WERI-Rb-1 (cell line): ENCODE measurements at regions not wholly inside any gene's neighbourhood (a gene's known extent, or its start where the extent isn't known, plus 50 kb on each side); places are given as distances from the start of the nearest gene placed in this dataset.
"Not testable (repeated sequence)": the region's sequence is repeated elsewhere in the genome, so short reads cannot be mapped to it uniquely, and the experiment has no call there.

Experiments
- DNase-seq: peaks from one replicate; pipeline ENCODE4 v3.0.0-alpha.2; 2020
- H3K27ac ChIP-seq: fragments of 250-450 bp; sonication (Bioruptor Pico); 2 replicates; pipeline ENCODE4 v1.5.1; 2020; ENCODE audit warnings: mild to moderate bottlenecking, moderate library complexity
- H3K27me3 ChIP-seq: fragments of 250-450 bp; sonication (Bioruptor Pico); 2 replicates; pipeline ENCODE4 v1.5.1; 2021; ENCODE audit warnings: mild to moderate bottlenecking, low read depth, moderate library complexity; ENCODE audit not compliant: insufficient read depth, severe bottlenecking
- H3K36me3 ChIP-seq: fragments of 250-450 bp; sonication (Bioruptor Pico); 2 replicates; pipeline ENCODE4 v1.5.1; 2020; ENCODE audit warnings: mild to moderate bottlenecking, moderate library complexity
- H3K4me3 ChIP-seq: 2 replicates; pipeline ENCODE4 v1.5.1; 2011; ENCODE audit warnings: low read depth, mild to moderate bottlenecking, control low read depth, low read length
- H3K9me3 ChIP-seq: fragments of 250-450 bp; sonication (Bioruptor Pico); 2 replicates; pipeline ENCODE4 v1.5.1; 2021; ENCODE audit warnings: mild to moderate bottlenecking, moderate library complexity; ENCODE audit not compliant: severe bottlenecking
- TF ChIP-seq, protein P1 (sequence below): IDR thresholded peaks from 2 replicates; pipeline ENCODE4 v1.5.1; 2011; ENCODE audit warnings: low read depth, mild to moderate bottlenecking, control low read depth, inconsistent platforms, low read length

DNA sequence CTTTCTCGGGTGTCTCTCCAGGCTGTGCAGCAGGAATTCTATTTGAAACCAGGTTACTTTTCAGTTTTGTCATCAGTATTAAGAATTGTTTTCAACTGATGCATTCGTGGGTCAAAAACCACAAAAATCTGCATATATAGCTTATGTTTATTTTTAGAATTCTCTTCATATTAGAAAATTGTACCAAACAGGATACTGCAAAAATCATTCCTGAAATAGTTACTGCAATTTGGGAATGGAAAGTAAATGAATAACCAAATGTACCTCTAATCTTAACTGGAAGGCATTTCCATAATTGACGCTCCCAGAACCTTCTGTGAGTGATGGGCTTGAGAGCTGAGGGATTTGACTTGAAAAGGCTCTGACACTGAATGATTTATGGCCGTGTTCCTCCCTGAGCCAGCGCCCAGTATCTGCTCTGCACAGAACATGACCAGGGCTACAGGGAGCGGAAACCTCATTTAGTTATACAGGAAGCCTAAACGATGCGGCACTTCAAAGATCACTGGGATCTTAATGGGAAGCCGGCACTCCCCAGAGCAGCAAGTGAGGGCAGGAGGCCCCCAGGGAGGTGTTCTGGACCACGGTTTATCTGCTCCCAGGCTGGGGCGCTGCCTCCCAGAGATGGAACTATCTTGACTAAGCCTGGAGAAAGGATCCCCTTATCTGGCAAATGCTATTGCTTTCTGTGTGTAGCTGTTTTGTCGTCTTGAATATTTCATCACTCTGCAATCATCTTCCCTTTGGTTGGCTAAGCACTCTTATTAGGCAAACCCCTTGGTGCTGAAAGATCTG, 446.0 kb downstream of the QKI start:
- Histone ChIP-seq H3K9me3 (no peaks in the 10 kb centered on the region), H3K27ac (no peak overlapping the region), H3K36me3 (no peaks in the 10 kb centered on the region), H3K4me3 (no peak overlapping the region), H3K27me3 (no peaks in the 10 kb centered on the region)
- peak; percentile 20 for DNase-seq
- TF ChIP-seq, protein P1, sequence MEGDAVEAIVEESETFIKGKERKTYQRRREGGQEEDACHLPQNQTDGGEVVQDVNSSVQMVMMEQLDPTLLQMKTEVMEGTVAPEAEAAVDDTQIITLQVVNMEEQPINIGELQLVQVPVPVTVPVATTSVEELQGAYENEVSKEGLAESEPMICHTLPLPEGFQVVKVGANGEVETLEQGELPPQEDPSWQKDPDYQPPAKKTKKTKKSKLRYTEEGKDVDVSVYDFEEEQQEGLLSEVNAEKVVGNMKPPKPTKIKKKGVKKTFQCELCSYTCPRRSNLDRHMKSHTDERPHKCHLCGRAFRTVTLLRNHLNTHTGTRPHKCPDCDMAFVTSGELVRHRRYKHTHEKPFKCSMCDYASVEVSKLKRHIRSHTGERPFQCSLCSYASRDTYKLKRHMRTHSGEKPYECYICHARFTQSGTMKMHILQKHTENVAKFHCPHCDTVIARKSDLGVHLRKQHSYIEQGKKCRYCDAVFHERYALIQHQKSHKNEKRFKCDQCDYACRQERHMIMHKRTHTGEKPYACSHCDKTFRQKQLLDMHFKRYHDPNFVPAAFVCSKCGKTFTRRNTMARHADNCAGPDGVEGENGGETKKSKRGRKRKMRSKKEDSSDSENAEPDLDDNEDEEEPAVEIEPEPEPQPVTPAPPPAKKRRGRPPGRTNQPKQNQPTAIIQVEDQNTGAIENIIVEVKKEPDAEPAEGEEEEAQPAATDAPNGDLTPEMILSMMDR = no peak

DNA sequence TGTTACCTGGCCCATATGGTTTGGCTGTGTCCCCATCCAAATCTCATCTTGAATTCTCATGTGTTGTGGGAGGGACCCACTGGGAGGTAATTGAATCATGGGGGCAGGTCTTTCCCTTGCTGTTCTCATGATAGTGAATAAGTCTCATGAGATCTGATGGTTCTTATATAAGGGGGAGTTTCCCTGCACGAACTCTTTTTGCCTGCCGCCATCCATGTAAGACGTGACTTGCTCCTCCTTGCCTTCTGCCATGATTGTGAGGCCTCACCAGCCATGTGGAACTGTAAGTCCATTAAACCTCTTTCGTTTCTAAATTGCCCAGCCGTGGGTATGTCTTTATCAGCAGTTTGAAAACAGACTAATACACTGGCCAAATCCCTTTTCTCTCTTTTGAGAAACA, 444.4 kb downstream of the QKI start:
- H3K4me3 ChIP-seq, H3K27ac ChIP-seq, DNase-seq, H3K9me3 ChIP-seq, H3K27me3 ChIP-seq, H3K36me3 ChIP-seq: not testable (repeated sequence)

DNA sequence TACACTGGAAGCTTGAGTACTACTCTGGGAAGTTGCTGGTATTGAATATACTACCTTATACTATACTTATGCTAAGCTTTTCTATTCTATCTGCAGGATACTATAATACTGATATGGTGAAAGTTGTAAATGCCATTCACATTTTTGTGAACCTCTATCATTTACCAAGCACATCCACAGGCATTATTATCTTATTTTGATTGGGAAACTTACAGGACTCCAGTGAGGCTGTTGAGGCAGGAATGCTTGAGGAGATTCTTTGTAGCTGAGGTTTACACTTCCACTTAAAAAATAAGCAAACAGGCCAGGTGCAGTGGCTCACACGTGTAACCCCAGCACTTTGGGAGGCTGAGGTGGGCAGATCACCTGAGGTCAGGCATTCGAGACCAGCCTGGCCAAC, 442.9 kb downstream of the QKI start:
- no peaks in the 10 kb centered on the region for H3K36me3 ChIP-seq
- no peak for DNase-seq
- no peak overlapping the region for H3K27ac ChIP-seq
- H3K4me3 ChIP-seq = no peak overlapping the region
- TF ChIP-seq, protein P1 = no peak
- no peaks in the 10 kb centered on the region for H3K9me3 ChIP-seq
- no peaks in the 10 kb centered on the region for H3K27me3 ChIP-seq

DNA sequence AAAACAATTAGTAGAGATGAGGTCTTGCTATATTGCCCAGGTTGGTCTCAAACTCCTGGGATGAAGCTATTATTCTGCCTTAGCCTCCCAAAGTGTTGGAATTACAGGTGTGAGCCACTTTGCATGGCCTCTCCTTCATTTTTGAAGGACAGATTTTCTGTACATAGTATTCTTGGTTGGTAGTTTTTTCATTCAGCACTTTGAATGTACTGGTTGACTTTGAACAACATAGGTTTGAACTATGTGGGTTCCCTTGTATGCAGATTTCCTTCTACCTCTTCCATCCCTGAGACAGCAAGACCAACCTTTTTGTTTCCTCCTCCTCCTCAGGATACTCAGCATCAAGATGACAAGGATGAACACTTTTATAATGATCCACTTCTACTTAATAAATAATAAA, 436.4 kb downstream of the QKI start:
- Histone ChIP-seq H3K36me3 (no peaks in the 10 kb centered on the region), H3K27ac (no peak overlapping the region), H3K9me3 (peaks cover 2% of the 10 kb centered on the region), H3K4me3 (no peak overlapping the region), H3K27me3 (no peaks in the 10 kb centered on the region)
- TF ChIP-seq, protein P1 = no peak
- no peak for DNase-seq

DNA sequence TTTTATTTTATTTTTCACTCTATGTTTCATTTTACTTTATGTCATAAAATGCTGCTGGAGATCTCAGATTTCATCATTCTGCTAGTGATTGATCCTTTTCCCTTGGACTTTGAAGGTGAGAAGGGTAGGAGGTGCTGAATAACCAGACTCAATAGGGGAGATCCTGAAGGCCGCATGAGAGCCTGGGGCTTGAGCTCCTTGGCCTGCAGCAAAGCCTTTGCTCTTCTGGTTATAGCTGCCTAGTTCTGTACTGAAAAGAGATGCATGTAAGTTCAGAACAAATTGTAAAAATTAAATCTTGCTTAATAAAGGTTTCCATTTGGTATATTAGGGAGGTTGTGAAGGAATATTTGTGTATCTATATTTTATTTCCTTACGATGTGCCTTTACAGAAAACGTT, 430.2 kb downstream of the QKI start:
- no peaks in the 10 kb centered on the region for H3K27me3 ChIP-seq
- no peak overlapping the region for H3K27ac ChIP-seq
- no peak for DNase-seq
- peaks cover 4% of the 10 kb centered on the region for H3K9me3 ChIP-seq
- TF ChIP-seq, protein P1 = no peak
- H3K4me3 ChIP-seq = no peak overlapping the region
- H3K36me3 ChIP-seq = no peaks in the 10 kb centered on the region

DNA sequence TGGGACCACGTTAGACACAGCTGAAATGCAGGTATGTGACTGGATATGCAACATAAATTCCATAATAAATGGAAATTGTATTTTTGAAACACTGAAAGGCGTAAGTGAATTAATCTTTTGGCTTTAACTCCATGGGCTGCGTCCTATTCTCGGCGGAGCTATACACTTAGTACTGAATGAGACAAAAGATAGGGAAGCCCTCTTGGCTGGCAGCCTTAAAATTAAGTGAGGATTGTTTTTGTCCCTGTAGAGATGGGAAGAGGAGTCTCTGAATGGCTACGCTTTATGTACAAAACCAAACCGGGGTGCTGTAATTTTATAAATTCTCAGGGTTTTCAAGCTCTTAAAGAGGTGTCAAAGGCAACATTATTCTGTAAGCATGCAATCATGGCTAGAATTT, 429.8 kb downstream of the QKI start:
- Histone ChIP-seq H3K9me3 (peaks cover 4% of the 10 kb centered on the region), H3K27me3 (no peaks in the 10 kb centered on the region), H3K36me3 (no peaks in the 10 kb centered on the region), H3K27ac (no peak overlapping the region), H3K4me3 (no peak overlapping the region)
- DNase-seq = no peak
- TF ChIP-seq, protein P1 = no peak
